GM12875 (cell line): ENCODE measurements at regions not wholly inside any gene's neighbourhood (a gene's known extent, or its start where the extent isn't known, plus 50 kb on each side); places are given as distances from the start of the nearest gene placed in this dataset.

ENCODE experiments used
- H3K4me3 ChIP-seq: one replicate; pipeline ENCODE4 v1.5.1; 2011; ENCODE audit warnings: low read depth, low read length, control low read depth
- TF ChIP-seq, protein P1 (sequence below): IDR thresholded peaks from 2 replicates; pipeline ENCODE4 v1.5.1; 2011; ENCODE audit warnings: low read depth, mild to moderate bottlenecking, control low read depth, inconsistent platforms, low read length, moderate library complexity, borderline replicate concordance; ENCODE audit not compliant: insufficient read depth

DNA sequence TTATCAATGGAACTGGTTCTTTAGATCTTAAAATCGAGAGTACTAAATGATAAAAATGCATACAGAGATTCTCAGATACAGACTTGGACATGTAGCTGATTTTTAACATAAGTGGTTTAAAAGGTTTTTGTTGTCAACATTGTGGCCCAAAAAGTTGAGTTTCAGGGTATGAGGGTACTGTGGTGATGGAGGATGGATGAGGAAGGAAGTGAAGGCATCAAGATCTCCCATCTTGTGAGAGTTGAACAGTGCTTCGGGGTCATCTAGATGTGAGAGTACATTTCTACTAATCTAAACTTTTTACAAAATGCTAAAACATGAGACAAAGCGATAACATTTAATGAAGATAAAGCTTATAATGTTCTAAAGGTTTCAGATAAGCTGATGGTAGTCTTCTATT lies 452.6 kb downstream of the PCNX1 start:
- TF ChIP-seq, protein P1, sequence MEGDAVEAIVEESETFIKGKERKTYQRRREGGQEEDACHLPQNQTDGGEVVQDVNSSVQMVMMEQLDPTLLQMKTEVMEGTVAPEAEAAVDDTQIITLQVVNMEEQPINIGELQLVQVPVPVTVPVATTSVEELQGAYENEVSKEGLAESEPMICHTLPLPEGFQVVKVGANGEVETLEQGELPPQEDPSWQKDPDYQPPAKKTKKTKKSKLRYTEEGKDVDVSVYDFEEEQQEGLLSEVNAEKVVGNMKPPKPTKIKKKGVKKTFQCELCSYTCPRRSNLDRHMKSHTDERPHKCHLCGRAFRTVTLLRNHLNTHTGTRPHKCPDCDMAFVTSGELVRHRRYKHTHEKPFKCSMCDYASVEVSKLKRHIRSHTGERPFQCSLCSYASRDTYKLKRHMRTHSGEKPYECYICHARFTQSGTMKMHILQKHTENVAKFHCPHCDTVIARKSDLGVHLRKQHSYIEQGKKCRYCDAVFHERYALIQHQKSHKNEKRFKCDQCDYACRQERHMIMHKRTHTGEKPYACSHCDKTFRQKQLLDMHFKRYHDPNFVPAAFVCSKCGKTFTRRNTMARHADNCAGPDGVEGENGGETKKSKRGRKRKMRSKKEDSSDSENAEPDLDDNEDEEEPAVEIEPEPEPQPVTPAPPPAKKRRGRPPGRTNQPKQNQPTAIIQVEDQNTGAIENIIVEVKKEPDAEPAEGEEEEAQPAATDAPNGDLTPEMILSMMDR, result no peak

DNA sequence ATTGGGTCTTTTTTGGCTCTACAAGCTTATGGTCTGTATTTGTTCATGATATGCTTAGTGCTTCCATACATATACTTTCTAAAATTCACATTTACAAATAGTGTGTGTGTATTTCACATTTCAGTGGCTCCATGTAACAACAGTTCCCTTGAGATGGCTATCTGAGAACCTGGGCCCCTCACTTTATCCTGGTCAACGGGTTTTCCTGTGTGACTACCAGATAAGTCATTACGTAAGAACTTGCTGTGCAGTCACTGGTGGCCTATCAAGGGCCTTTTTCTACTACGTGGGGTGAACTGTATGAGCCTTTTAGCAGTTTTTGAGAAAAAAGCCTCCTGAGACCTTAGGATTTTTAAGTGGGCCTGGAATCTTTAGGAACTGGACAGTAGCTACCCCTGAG lies 454.1 kb downstream of the PCNX1 start:
- TF ChIP-seq, protein P1, result no peak
- H3K4me3 ChIP-seq, result no peak overlapping the region

More for the DNA sequence above, 452.6 kb downstream of the PCNX1 start:
- no peak overlapping the region for H3K4me3 ChIP-seq

DNA sequence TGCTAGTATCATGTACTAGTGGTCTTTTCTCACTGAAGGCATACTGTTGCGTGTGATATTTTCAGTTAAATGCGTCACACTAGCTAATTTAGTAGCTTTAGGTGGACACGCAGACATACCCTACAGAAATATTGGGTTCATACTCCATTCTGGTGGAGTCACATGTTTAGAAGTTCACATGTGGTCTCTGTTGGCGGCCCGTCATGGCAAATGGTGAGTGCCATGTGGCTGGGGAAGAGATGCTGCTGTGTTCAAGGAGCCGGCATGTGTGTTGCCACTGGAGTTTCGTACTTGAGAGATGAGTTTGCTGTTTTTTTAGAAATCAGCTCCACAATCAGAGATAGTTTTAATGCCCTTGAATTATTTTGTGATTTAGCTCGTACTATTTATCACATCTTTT lies 454.6 kb downstream of the PCNX1 start:
- TF ChIP-seq, protein P1, result no peak
- no peak overlapping the region for H3K4me3 ChIP-seq

DNA sequence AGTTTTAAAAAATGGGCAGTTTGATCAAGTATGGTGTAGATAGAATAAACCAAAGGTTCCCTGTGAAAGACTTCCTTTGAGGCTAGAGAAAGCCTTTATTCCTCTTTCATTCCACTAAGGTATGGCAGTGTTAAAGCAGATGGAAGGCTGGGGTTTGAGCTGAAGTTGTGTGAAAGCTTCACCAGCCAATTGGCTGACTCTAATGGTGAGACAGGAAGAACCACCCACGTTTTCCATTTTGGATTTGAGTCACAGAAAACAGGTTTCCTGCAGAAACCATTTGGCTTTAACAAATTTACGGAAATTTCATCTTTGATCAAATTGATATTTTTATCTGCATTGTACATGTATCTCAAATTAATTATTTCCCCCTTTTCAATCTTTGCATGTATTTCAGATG lies 455.0 kb downstream of the PCNX1 start:
- H3K4me3 ChIP-seq, result no peak overlapping the region
- TF ChIP-seq, protein P1, result no peak

DNA sequence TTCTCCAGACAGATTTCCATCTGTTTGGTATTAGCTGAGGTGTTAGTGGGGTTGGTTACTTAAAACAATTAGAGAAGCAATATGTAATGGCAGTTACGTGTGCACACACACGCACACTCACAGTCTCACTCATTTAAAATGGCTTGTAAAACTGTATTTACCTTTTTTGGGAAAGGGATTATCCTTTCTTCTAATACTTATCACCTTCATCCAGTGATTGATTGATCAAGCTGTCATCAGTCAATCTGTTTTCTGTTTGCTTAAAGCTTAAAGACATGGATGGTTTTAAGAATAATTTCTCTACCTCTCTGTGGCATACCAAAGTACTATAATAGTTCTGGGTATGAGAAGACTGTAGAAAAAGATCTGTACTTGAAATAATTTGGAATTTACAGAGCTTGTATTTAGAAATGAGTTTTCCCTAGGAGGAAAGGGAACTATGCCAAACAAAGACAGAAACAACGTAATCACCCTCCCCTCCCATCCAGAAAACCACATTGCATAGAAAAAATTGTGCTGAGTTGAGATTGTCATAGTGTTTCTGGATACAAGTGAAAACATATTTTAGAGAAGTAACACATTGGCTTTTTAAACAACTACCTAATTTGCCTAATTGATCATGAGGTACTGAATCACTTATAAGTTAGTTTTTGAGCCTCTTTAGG lies 455.8 kb downstream of the PCNX1 start:
- TF ChIP-seq, protein P1, result no peak
- H3K4me3 ChIP-seq, result no peak overlapping the region

DNA sequence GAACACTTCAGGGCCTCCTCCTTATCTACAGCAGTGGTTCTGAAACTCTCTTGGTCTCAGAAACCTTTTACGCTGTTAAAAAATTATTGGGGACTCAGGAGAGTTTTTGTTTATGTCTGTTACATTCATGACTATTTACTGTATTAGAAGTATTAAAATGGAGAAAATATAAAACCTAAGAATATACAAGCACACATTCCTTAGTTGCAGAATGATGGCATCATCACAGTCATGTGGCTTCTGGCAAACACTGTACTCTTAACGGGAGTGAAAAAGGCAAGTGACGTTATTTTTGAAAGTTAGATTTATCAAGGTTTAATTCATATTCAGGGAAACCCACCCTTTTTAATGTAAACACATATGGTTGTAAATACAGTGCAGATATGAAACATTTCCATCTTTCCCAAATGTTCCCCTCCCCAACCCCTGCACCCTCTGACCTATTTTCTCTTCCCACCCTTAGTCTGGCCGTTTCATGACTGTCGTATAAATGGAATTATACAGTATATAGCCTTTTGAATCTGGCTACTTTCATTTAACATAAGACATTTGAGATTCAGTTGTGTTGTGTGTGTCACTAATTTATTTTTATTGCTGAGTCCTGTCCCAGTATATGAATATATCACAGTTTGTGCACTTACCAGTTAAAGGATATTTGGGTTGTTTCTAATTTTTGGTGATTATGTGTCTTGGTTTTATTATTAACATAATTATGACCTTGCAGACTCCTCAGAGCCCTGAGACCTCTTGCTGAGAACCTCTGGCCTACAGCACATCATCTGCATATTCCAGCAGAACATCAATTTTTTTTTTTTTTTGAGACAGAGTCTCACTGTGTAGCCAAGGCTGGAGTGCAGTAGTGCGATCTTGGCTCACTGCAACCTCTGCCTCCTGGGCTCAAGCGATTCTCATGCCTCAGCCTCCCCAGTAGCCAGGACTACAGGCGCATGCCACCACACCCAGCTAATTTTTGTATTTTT lies 457.0 kb downstream of the PCNX1 start:
- H3K4me3 ChIP-seq, result no peak overlapping the region
- TF ChIP-seq, protein P1, result no peak
